K562 (cell line): ENCODE measurements at regions not wholly inside any gene's neighbourhood (a gene's known extent, or its start where the extent isn't known, plus 50 kb on each side); places are given as distances from the start of the nearest gene placed in this dataset.

Source experiments
- ATAC-seq: fragments of 200-7000 bp; cut with Tn5 transposase; 3 replicates; pipeline ENCODE4 v1.9.1; 2020; ENCODE audit warnings: moderate library complexity
- BruUV-seq: library from RNA; stranded (reverse); fragments of 400-500 nt; replicated peaks from 2 replicates; lab custom pipeline; 2021; lab: Mats Ljungman, UMichigan
- CTCF ChIA-PET: fragments of 300-600 bp; formaldehyde crosslinking; extraction: SDS; loops from one replicate; lab custom pipeline; 2021; ENCODE audit warnings: low intra/inter-chr PET ratio; lab: Yijun Ruan, JAX
- POLR2A ChIA-PET: fragments of 300-600, 350-650 bp; sonication (Branson Sonifier 250); formaldehyde crosslinking; extraction: SDS; loops from one replicate; lab custom pipeline; 2021; ENCODE audit warnings: antibody characterized with exemption, inconsistent platforms; lab: Yijun Ruan, JAX
- DNase-seq, 4 experiments: peaks; one replicate each; pipeline versions ENCODE4 v3.0.0 to v3.0.0-alpha.2; 2011 to 2018; ENCODE audit warnings: low spot score in 3 of 4, mixed read lengths in 3 of 4; ENCODE audit errors: extremely low read depth in 1 of 4
- FAIRE-seq: peaks from 2 replicates; lab custom pipeline; 2011; peaks lifted over from hg19 to GRCh38; lab: Jason Lieb, UNC
- H2AFZ ChIP-seq: 2 replicates; pipeline ENCODE4 v1.6.0; 2011; ENCODE audit warnings: low read depth, low read length, control low read depth, inconsistent platforms
- H3K27ac ChIP-seq: fragments of 200-600 bp; 3 replicates; pipeline ENCODE4 v1.8.0; 2011; ENCODE audit warnings: low read depth, mild to moderate bottlenecking, control low read depth, inconsistent platforms, low read length, moderate library complexity, mixed read lengths; ENCODE audit errors: extremely low read depth
- H3K27me3 ChIP-seq, 2 experiments: fragments of 300-600 bp in 1 of 2; 2 replicates in 1 of 2; 3 replicates in 1 of 2; pipeline versions ENCODE4 v1.6.0 to v1.8.0; 2011; ENCODE audit warnings: inconsistent platforms in 2 of 2, low read length in 2 of 2, mild to moderate bottlenecking in 1 of 2, mixed read lengths in 1 of 2, moderate library complexity in 1 of 2; ENCODE audit not compliant: control insufficient read depth in 2 of 2, insufficient read depth in 2 of 2
- H3K36me3 ChIP-seq: fragments of 300-600 bp; 3 replicates; pipeline ENCODE4 v1.8.0; 2011; ENCODE audit warnings: mild to moderate bottlenecking, low read length, inconsistent platforms; ENCODE audit not compliant: control insufficient read depth, insufficient read depth
- H3K4me1 ChIP-seq, 2 experiments: fragments of 200-600 bp in 1 of 2; replicated peaks in 1 of 2; 2 replicates in 1 of 2; 3 replicates in 1 of 2; pipeline versions ENCODE4 v1.5.1 to v1.8.0; 2011; ENCODE audit warnings: inconsistent platforms in 2 of 2, low read length in 2 of 2, mild to moderate bottlenecking in 1 of 2, mixed read lengths in 1 of 2, moderate library complexity in 1 of 2; ENCODE audit not compliant: control insufficient read depth in 2 of 2, insufficient read depth in 2 of 2
- H3K4me2 ChIP-seq: 2 replicates; pipeline ENCODE4 v1.6.1; 2011; ENCODE audit warnings: low read length, control low read depth, inconsistent platforms, mixed read lengths; ENCODE audit not compliant: insufficient read depth
- H3K4me3 ChIP-seq: fragments of 200-600 bp; sonication (generic), shearing (Covaris generic); 2 replicates; pipeline ENCODE4 v1.5.1; 2016; ENCODE audit warnings: control low read depth, inconsistent platforms
- H3K79me2 ChIP-seq: fragments of 200-600 bp; 3 replicates; pipeline ENCODE4 v1.8.0; 2011; ENCODE audit warnings: low read length, inconsistent platforms; ENCODE audit not compliant: control insufficient read depth, insufficient read depth
- H3K9ac ChIP-seq, 2 experiments: 2 replicates each; pipeline versions ENCODE4 v1.6.0 to v1.6.1; 2011; ENCODE audit warnings: low read depth in 2 of 2, low read length in 2 of 2, control low read depth in 1 of 2, inconsistent platforms in 1 of 2, mild to moderate bottlenecking in 1 of 2, mixed read lengths in 1 of 2; ENCODE audit not compliant: insufficient read depth in 1 of 2
- H3K9me1 ChIP-seq: one replicate; pipeline ENCODE4 v1.6.0; 2011; ENCODE audit warnings: inconsistent platforms, mild to moderate bottlenecking, low read length, moderate library complexity; ENCODE audit not compliant: control insufficient read depth, insufficient read depth
- H3K9me3 ChIP-seq: replicated peaks from 2 replicates; pipeline ENCODE4 v1.5.1; 2011; ENCODE audit warnings: low read depth, low read length, inconsistent platforms; ENCODE audit not compliant: control insufficient read depth, insufficient read depth
- H4K20me1 ChIP-seq: replicated peaks from 2 replicates; pipeline ENCODE4 v1.6.1; 2011; ENCODE audit warnings: low read length, inconsistent platforms, mixed read lengths; ENCODE audit not compliant: control insufficient read depth, insufficient read depth
- ERF ChIP-seq: fragments of 450-650 bp; formaldehyde crosslinking; IDR thresholded peaks from 2 replicates; pipeline ENCODE4 v1.4.0; 2020; ENCODE audit warnings: mild to moderate bottlenecking, mixed read lengths
- FOXM1 ChIP-seq, 2 experiments: fragments of 450-650 bp in 1 of 2; sonication (generic) in 1 of 2; formaldehyde crosslinking in 1 of 2; IDR thresholded peaks; 2 replicates each; pipeline versions ENCODE4 v1.6.1 to v1.9.0; 2017 to 2022; ENCODE audit warnings: low read depth in 2 of 2, mild to moderate bottlenecking in 2 of 2, missing genetic modification reagents in 1 of 2, moderate library complexity in 1 of 2
- HOXB6 ChIP-seq: fragments of 250-450 bp; sonication (Bioruptor Pico); IDR thresholded peaks from 2 replicates; pipeline ENCODE4 v1.5.1; 2022; ENCODE audit warnings: mild to moderate bottlenecking, borderline replicate concordance
- JUN ChIP-seq, 2 experiments: sonication (generic) in 1 of 2; formaldehyde crosslinking in 1 of 2; IDR thresholded peaks; 2 replicates each; pipeline versions ENCODE4 v1.6.1 to v1.8.0; 2012 to 2022; ENCODE audit warnings: borderline replicate concordance in 2 of 2, mild to moderate bottlenecking in 2 of 2, improper control_type of control experiment in 1 of 2, low read depth in 1 of 2, low read length in 1 of 2, missing genetic modification reagents in 1 of 2
- SNRNP70 ChIP-seq: fragments of 200-400 bp; formaldehyde crosslinking; optimal IDR thresholded peaks from 2 replicates; pipeline ENCODE3; 2017; ENCODE audit warnings: low read depth, low read length
- SREBF1 ChIP-seq: fragments of 150-350 bp; IDR thresholded peaks from 2 replicates; pipeline ENCODE4 v1.6.1; 2014; ENCODE audit warnings: antibody characterized with exemption, low read depth, low read length, borderline replicate concordance
- TEAD1 ChIP-seq, 2 experiments: fragments of 450-650 bp in 1 of 2; sonication (generic) in 1 of 2; formaldehyde crosslinking; IDR thresholded peaks; 2 replicates each; pipeline versions ENCODE4 v1.4.0 to v1.8.0; 2020 to 2022; ENCODE audit warnings: mild to moderate bottlenecking in 2 of 2, missing genetic modification reagents in 1 of 2
- ZNF408 ChIP-seq: fragments of 250-450 bp; sonication (Bioruptor Pico); IDR thresholded peaks from 2 replicates; pipeline ENCODE4 v1.4.0; 2020; ENCODE audit warnings: low read depth, mild to moderate bottlenecking, moderate library complexity
- ZNF445 ChIP-seq: fragments of 250-450 bp; sonication (Bioruptor Pico); IDR thresholded peaks from 2 replicates; pipeline ENCODE4 v1.4.0; 2020; ENCODE audit warnings: low read depth, mild to moderate bottlenecking, moderate library complexity
- WGBS: fragments of 100-300 bp; shearing (Covaris generic); methylation state at CpG from one replicate; pipeline ENCODE4 v1.1.6; 2016; ENCODE audit warnings: low coverage, mixed read lengths; ENCODE audit not compliant: insufficient coverage; ENCODE audit errors: missing lambda C conversion rate; 5-methylcytosine and 5-hydroxymethylcytosine counted together
- in situ Hi-C: fragments of 300-500 bp; cut with MboI; formaldehyde crosslinking; loops from 4 replicates; pipeline ENCODE4 v1.15.0; 2018; ENCODE audit warnings: inconsistent platforms, mixed read lengths
- intact Hi-C: fragments of 100-400 bp; cut with micrococcal nuclease; formaldehyde crosslinking; loops from 2 replicates; pipeline ENCODE4 v1.14.2; 2022
- TF ChIP-seq, protein P1 (sequence below): fragments of 250-450 bp; sonication (Bioruptor Pico); IDR thresholded peaks from 2 replicates; pipeline ENCODE4 v1.8.0; 2022; ENCODE audit warnings: inconsistent platforms, mild to moderate bottlenecking, moderate library complexity, borderline replicate concordance
- TF ChIP-seq, protein P2 (sequence below): sonication (generic); formaldehyde crosslinking; IDR thresholded peaks from 2 replicates; pipeline ENCODE4 v1.9.0; 2022; ENCODE audit warnings: mild to moderate bottlenecking, missing genetic modification reagents
- TF ChIP-seq, protein P3 (sequence below): fragments of 450-650 bp; IDR thresholded peaks from 2 replicates; pipeline ENCODE4 v1.6.1; 2018; ENCODE audit warnings: mild to moderate bottlenecking, low read depth; ENCODE audit not compliant: partially characterized antibody
- TF ChIP-seq, protein P4 (sequence below): sonication (generic); formaldehyde crosslinking; IDR thresholded peaks from 2 replicates; pipeline ENCODE4 v1.8.1; 2023; ENCODE audit warnings: mild to moderate bottlenecking, missing genetic modification reagents
- TF ChIP-seq, protein P5 (sequence below): fragments of 450-650 bp; IDR thresholded peaks from 2 replicates; pipeline ENCODE4 v1.6.1; 2016; ENCODE audit warnings: low read depth, mild to moderate bottlenecking, moderate library complexity

DNA sequence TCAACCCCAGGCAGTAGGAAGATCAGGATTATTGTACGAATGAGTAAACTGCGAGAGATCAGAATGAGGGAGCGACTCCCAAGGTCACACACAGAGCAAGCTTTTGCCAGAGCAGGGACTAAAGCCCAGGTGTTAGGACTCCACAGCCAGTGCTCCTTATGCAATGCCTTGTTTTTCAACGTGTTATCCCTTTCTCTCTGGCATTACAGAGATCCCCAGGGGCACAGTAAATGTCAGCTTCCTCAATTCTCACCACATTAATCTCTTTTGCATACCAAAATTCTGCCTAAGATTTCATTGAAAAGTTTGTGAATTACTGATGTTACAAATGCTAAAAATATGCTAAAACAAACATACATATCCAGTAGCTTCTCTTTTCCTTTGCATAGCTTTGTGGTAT, 68.1 kb upstream of the CES5A start:
- no peak overlapping the region for H3K4me2 ChIP-seq
- no peak for ATAC-seq
- no peak overlapping the region for H2AFZ ChIP-seq
- ChIA-PET POLR2A (interaction anchor here (0.6 kb wide), 1 partner anchor 26 kb away, joined by 3 read pairs; no protein-coding TSS in a partner anchor), CTCF (no interaction called here)
- intact Hi-C loops: loop anchor here (10.0 kb wide), 1 partner anchor 478 kb away; no protein-coding TSS in a partner anchor
- no peak for FAIRE-seq
- no peak overlapping the region for H3K9ac ChIP-seq
- H3K9me3 ChIP-seq: no peaks in the 10 kb centered on the region
- in situ Hi-C loops: no loop called here
- H3K27ac ChIP-seq: no peak overlapping the region
- H3K27me3 ChIP-seq: no peaks in the 10 kb centered on the region
- no peaks in the 10 kb centered on the region; a peak in 1 of 5 replicates for H3K4me1 ChIP-seq
- 16% methylated on average over 4 of the region's 4 CpGs for WGBS
- 0 out of 2 replicates have a peak, but pooled peaks cover 3% of the 10 kb centered on the region for H4K20me1 ChIP-seq
- H3K36me3 ChIP-seq: no peaks in the 10 kb centered on the region
- no peak overlapping the region for H3K4me3 ChIP-seq
- no TSS peak for BruUV-seq
- no peaks in the 10 kb centered on the region for H3K9me1 ChIP-seq
- TF ChIP-seq, protein P1, sequence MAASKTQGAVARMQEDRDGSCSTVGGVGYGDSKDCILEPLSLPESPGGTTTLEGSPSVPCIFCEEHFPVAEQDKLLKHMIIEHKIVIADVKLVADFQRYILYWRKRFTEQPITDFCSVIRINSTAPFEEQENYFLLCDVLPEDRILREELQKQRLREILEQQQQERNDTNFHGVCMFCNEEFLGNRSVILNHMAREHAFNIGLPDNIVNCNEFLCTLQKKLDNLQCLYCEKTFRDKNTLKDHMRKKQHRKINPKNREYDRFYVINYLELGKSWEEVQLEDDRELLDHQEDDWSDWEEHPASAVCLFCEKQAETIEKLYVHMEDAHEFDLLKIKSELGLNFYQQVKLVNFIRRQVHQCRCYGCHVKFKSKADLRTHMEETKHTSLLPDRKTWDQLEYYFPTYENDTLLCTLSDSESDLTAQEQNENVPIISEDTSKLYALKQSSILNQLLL (CRISPR knock-in tag): no peak
- TF ChIP-seq TEAD1 (CRISPR knock-in tag; IDR thresholded peaks at IDR 0.05) (no peak), ZNF445 (CRISPR knock-in tag) (no peak), ERF (no peak), SNRNP70 (no peak), SREBF1 (no peak), ZNF408 (CRISPR knock-in tag) (no peak), FOXM1 (IDR thresholded peaks at IDR 0.05; ENCODE audit: low read depth) (no peak), FOXM1 (CRISPR knock-in tag; IDR thresholded peaks at IDR 0.05; ENCODE audit: low read depth) (no peak), HOXB6 (CRISPR knock-in tag) (no peak), JUN (IDR thresholded peaks at IDR 0.05; ENCODE audit: borderline replicate concordance, low read depth, low read length) (no peak), JUN (CRISPR knock-in tag; IDR thresholded peaks at IDR 0.05; ENCODE audit: borderline replicate concordance) (no peak)
- TF ChIP-seq, protein P2, sequence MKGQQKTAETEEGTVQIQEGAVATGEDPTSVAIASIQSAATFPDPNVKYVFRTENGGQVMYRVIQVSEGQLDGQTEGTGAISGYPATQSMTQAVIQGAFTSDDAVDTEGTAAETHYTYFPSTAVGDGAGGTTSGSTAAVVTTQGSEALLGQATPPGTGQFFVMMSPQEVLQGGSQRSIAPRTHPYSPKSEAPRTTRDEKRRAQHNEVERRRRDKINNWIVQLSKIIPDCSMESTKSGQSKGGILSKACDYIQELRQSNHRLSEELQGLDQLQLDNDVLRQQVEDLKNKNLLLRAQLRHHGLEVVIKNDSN (CRISPR knock-in tag): no peak
- TF ChIP-seq, protein P3, sequence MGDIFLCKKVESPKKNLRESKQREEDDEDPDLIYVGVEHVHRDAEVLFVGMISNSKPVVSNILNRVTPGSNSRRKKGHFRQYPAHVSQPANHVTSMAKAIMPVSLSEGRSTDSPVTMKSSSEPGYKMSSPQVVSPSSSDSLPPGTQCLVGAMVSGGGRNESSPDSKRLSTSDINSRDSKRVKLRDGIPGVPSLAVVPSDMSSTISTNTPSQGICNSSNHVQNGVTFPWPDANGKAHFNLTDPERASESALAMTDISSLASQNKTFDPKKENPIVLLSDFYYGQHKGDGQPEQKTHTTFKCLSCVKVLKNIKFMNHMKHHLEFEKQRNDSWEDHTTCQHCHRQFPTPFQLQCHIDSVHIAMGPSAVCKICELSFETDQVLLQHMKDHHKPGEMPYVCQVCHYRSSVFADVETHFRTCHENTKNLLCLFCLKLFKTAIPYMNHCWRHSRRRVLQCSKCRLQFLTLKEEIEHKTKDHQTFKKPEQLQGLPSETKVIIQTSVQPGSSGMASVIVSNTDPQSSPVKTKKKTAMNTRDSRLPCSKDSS: no peak
- TF ChIP-seq, protein P4, sequence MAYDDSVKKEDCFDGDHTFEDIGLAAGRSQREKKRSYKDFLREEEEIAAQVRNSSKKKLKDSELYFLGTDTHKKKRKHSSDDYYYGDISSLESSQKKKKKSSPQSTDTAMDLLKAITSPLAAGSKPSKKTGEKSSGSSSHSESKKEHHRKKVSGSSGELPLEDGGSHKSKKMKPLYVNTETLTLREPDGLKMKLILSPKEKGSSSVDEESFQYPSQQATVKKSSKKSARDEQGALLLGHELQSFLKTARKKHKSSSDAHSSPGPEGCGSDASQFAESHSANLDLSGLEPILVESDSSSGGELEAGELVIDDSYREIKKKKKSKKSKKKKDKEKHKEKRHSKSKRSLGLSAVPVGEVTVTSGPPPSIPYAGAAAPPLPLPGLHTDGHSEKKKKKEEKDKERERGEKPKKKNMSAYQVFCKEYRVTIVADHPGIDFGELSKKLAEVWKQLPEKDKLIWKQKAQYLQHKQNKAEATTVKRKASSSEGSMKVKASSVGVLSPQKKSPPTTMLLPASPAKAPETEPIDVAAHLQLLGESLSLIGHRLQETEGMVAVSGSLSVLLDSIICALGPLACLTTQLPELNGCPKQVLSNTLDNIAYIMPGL (CRISPR knock-in tag): no peak
- TF ChIP-seq, protein P5, sequence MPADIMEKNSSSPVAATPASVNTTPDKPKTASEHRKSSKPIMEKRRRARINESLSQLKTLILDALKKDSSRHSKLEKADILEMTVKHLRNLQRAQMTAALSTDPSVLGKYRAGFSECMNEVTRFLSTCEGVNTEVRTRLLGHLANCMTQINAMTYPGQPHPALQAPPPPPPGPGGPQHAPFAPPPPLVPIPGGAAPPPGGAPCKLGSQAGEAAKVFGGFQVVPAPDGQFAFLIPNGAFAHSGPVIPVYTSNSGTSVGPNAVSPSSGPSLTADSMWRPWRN: no peak
- no peak for DNase-seq
- H3K79me2 ChIP-seq: no peaks in the 10 kb centered on the region
